ENCODE measurements at regions not wholly inside any gene's neighbourhood (a gene's known extent, or its start where the extent isn't known, plus 50 kb on each side); places are given as distances from the start of the nearest gene placed in this dataset.

- DNase-seq (ENCODE audit: low spot score) = no peak
These were observed 387.1 kb downstream of the IPMK start for GRCh38 chr10:57880446-57881227.

GRCh38 chr10:57874810-57875209 lies 392.9 kb downstream of the IPMK start:
- no peak for DNase-seq (ENCODE audit: low spot score)

GRCh38 chr10:57867241-57867640 lies 400.5 kb downstream of the IPMK start:
- no peak for DNase-seq (ENCODE audit: low spot score)

DNA sequence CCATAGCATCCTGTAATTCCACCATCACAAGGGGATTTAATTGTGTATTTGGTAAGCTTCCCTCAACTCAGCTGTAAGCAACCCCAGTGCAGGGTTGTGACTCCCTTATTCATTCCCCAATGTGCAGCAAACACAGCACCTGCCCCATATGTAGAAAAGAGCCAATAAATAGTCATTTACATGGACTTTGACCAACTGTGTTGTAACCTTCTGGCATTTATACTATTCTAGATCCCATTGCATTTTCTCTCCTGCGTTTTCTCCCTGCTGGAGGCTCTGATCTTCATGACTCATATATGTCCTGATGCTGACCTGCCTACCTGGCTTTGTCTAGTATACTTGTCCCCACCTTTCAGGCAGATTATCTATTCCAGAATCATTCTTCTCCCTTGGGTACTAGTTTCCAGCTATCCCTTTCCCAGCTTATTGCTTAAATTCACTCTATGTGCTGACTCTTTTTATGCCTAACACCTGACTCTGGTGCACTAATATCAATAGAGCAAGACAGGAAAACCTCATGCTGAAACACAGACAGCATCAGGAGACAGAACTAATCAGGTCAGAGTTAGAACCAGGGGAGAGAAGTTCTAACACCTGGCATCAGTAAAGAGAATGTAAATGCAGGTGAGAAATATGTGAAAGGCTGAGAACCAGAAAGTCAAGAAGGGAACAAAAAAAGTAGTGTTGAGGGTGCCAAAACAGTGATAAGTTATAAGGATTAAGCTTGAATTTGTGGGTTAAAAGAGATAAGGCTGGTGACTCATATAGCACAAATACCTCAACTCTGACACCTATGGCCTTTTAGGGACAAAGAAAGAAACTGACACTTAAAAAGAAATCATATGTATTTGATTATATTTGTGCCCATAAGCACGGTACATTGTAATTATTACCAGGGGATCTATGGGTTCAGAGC lies 402.7 kb downstream of the IPMK start:
- DNase-seq (ENCODE audit: low spot score) = no peak

GRCh38 chr10:57849691-57850357 lies 417.9 kb downstream of the IPMK start:
- DNase-seq (ENCODE audit: low spot score) = peak; percentile 10

GRCh38 chr10:57846307-57847065 lies 421.2 kb downstream of the IPMK start:
- DNase-seq (ENCODE audit: low spot score) = no peak

DNA sequence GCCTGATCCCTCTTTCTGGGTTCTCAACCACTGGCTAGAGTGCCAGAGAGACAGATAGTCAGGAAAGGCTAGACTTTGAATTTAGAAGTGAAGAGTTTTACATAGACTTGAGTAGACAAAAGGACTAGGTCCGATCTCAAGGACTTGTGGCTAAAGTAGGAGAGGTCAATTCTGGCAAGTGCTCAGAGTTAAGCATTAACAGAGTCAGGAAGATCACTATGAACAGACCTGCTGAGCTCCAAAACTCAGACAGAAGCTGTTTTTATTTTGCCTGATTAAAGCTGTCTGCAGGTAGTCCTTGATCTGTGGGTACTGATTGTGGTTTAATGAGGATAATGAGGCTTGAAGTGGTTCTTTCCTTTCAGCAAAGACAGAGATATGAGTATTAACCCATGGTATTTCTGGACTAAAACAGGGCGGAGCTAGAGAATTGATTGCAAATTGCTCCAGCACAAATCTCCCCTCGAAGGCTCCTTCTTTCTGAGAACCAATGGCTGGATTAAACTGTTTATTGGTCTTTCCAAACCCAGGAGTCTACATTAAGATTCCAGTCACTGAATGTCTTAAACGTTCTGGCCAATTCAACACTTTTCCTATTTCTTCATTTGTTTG lies 423.2 kb downstream of the IPMK start:
- DNase-seq (ENCODE audit: low spot score) = no peak

DNA sequence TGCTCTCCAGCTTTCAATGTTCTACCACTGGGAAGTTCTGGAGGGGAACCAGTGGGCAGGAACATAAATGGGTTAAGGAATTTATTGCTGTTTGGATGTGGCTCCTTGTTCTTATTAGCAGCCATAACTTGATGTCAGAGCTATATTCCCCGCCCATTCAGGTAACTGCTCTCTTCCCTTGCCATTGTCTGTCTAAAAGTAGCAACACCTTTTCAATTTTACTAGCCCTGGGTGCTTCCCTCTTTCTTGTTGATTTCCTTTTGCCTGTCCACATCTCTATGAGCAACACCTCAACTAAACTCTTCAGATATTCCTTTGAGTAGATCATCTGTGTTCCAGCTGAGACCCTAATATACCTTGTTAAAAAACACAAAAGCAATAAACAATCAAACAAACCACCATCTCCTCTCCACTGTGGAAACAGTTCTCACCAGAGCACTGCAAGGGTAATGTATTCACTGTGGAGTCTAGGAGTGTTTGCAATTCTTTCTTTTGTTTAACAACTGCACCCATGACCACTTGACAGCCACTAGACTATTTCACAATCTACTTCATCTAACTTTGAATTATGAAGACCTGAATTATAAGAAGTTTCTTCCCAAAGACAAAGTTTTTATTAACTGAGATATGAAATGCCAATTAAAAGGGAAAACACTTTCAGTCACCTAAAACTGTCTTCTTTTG lies 436.7 kb downstream of the IPMK start:
- DNase-seq (ENCODE audit: low spot score) = no peak

- no peak for DNase-seq (ENCODE audit: low spot score)
These were observed 442.7 kb downstream of the IPMK start for GRCh38 chr10:57825015-57825414.

DNA sequence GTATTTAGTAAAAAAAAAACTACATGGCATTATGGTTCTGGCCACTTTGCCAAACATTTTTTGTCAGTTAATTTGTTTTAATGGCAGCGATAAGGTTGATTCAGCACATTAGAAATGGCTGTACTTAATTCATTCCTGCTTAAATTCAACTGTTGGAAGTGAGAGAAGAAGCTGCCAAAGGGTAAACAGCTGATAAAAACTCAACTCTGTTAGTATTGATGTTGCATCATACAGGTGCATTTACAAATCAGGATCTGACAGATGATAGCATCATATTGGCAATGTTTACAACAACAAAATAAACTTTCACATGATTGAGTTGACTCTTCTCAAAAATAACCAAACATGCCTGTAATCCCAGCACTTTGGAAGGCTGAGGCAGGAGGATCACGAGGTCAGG lies 444.3 kb downstream of the IPMK start:
- DNase-seq (ENCODE audit: low spot score) = no peak

GRCh38 chr10:57822965-57823364 lies 444.7 kb downstream of the IPMK start:
- DNase-seq (ENCODE audit: low spot score) = no peak

- no peak for DNase-seq (ENCODE audit: low spot score)
These were observed 449.2 kb downstream of the IPMK start for GRCh38 chr10:57818522-57818921.

GRCh38 chr10:57817741-57818140 lies 450.0 kb downstream of the IPMK start:
- DNase-seq (ENCODE audit: low spot score) = no peak

DNA sequence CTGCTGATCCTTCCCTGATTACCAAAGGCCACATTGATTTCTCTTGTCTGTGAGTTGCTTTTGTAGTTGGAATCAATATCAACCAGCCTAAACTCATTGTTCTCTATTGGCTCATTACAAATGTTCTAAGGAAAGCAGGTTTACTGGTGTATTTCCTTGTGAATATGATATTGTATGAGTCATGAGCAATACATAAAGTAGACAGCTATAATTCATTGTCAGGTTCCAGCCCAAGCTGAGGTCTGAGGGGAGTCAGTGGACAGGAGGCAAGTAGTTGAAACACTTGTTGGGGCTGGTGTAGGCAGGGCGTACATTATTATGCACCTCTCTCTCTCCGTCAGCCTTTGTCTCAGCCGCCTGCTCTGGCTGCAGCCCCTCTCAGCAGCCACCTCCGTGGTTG lies 451.7 kb downstream of the IPMK start:
- no peak for DNase-seq (ENCODE audit: low spot score)

DNA sequence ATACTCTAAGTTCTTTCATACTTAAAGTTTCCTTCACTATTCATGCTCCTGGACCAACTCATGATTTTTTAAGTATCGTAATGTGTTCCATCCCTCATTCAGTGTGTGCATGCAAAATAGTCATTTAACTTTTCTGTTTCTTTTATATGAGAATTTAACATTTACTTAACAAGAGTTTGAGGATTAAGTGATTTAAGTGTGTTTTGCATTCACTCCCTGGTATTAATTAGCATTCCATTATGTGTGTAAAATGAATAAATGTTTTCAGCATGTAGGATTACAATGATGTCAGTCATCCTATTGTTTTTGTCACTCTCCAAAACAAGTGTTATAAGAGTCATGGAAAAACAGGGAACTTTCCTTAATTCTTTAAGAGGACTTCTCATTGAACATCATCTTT lies 457.7 kb downstream of the IPMK start:
- no peak for DNase-seq (ENCODE audit: low spot score)

DNA sequence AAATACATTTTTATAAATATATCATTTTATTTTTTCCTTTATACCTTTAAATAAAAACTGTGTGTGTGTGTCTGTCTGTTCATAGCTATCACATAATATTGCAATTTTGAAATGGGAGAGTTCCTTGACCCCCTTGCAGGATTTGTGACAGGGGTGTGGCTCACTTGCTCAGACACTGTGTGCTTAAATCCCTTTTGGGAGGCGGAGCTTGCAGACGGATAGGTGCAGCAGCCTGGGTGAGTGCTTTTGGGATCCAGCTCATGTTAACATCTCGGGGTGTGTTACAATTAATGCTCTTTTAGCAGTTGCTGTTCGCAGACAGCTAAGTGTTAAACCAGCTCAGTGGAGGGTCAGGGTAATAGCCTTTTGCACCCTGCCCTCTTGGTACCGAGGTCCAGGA lies 459.8 kb downstream of the IPMK start:
- DNase-seq (ENCODE audit: low spot score) = no peak

- no peak for DNase-seq (ENCODE audit: low spot score)
These were observed 461.0 kb downstream of the IPMK start for GRCh38 chr10:57806675-57807074.

DNA sequence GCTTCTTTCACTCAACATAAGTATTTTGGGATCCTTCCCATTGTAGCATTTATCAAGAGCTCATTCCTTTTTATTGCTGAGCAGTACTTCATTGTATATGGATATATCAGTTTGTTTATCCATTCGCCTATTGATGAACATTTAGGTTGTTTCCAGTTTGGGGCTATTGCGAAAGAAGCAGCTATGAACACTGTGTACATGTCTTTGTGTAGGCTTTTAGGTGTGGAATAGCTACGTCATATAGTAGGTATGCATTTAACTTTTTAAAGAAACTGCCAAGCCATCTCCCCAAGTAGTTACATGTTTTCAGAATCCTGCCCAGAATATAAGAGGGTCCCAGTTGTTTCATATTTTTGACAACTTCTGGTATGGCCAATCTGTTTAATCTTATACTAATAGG lies 468.1 kb downstream of the IPMK start:
- no peak for DNase-seq (ENCODE audit: low spot score)

DNA sequence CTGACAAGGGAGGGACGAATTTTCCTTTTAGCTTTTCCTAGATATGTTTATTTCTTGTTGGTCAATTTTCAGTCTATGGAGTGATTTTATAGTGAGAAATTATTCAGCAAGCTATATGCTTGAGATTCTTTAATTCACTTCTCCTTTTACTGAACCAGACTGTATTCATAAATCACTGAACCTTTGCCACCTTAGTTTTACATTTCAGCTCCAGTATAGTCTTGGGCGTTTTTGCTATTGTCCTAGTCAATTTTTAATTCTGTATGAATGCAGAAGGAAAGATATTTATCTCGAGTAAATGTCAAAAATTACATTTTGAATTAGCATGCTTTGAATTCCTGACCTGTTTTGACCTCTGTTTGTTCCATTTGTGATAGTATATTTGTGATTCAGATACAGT lies 468.9 kb downstream of the IPMK start:
- DNase-seq (ENCODE audit: low spot score) = no peak

DNA sequence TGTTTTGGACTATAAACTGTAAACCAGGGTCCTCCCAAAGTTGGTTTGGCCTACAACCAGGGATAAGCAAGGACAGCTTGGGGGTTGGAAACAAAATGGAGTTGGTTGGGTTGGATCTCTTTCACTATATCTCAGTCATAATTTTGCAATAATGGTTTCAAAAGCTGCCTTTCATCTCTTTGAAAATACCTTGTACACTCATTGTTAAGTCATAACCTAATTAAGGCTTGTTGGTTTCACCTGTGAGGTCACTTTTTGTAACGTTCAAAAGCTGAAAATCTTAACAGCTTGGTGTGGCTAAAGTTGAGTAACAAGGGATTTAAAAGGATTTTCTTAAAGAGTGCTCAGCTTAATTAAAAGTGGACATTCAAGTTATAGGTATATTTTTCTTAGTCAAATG lies 476.1 kb downstream of the IPMK start:
- DNase-seq (ENCODE audit: low spot score) = no peak

- no peak for DNase-seq (ENCODE audit: low spot score)
These were observed 477.0 kb downstream of the IPMK start for GRCh38 chr10:57790703-57791102.
